ENCODE measurements at regions not wholly inside any gene's neighbourhood (a gene's known extent, or its start where the extent isn't known, plus 50 kb on each side); places are given as distances from the start of the nearest gene placed in this dataset.

DNA sequence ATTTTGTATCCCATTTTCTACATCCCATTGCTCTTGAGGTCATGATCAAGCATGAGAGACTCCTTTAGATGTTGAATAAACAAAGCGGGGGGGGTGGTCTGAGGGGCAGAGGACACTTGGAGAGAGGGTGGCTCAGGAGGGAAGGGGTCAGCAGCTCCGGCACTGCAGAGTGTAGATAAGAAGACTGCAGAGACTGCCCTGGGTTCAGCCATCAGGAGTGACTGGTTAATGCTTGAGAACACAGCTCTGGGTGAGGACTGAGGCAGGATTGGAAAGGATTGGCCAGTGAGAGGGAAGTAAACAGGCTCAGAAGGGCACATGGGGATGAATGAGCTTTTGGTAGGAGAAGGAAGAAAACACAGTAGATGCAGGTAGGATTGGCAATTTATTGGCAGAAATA lies 205.3 kb upstream of the CNR1 start:
- Histone ChIP-seq H3K9me3 (no peaks in the 10 kb centered on the region), H3K4me1 (no peaks in the 10 kb centered on the region), H3K27ac (no peak overlapping the region), H3K4me3 (no peak overlapping the region), H3K36me3 (no peaks in the 10 kb centered on the region), H3K27me3 (no peaks in the 10 kb centered on the region)
- no peak for DNase-seq
- no peak for TF ChIP-seq POLR2A (IDR thresholded peaks at IDR 0.05)
- TF ChIP-seq, protein P1, sequence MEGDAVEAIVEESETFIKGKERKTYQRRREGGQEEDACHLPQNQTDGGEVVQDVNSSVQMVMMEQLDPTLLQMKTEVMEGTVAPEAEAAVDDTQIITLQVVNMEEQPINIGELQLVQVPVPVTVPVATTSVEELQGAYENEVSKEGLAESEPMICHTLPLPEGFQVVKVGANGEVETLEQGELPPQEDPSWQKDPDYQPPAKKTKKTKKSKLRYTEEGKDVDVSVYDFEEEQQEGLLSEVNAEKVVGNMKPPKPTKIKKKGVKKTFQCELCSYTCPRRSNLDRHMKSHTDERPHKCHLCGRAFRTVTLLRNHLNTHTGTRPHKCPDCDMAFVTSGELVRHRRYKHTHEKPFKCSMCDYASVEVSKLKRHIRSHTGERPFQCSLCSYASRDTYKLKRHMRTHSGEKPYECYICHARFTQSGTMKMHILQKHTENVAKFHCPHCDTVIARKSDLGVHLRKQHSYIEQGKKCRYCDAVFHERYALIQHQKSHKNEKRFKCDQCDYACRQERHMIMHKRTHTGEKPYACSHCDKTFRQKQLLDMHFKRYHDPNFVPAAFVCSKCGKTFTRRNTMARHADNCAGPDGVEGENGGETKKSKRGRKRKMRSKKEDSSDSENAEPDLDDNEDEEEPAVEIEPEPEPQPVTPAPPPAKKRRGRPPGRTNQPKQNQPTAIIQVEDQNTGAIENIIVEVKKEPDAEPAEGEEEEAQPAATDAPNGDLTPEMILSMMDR (IDR thresholded peaks at IDR 0.05 in 4 of 5, conservative IDR thresholded peaks at IDR 0.05 in 1 of 5) = no peak
- intact Hi-C loops (cut with DNase I; ENCODE audit: low total_unique reads) (no loop called here), in situ Hi-C loops (cut with MboI; ENCODE audit: low sequenced_read_pairs in 4 of 4) (no loop called here)
- ATAC-seq = no peak

DNA sequence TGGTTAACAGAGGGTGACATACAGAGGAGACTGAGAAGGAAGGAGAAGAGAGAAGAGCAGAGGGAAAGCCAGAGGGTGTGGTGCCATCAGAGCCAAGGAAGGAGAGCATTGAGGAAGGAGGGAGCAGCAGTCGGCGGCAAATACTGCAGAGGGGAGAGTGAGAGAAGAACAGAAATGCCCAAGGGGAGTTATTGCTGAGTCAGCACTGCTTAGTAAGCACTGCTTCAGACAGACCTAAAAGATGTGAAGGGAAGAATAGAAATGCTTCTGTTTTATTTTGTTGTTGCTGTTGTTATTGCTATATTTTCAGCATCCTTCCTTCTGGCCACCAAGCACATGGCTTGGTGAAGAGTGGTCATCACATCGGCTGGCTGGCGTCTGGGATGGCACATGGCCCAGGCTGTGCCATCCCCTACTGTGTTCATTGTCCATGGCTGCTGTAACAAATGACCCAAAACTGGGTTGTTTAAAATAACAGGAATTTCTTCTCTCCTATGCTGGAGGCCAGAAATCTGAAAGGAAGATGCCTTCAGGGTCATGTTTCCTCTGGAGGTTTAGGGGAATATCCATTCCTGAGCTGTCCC lies 204.1 kb upstream of the CNR1 start:
- no peaks in the 10 kb centered on the region for H3K9me3 ChIP-seq
- H3K36me3 ChIP-seq = no peaks in the 10 kb centered on the region
- H3K4me3 ChIP-seq = no peak overlapping the region
- TF ChIP-seq, protein P1 (IDR thresholded peaks at IDR 0.05 in 4 of 5, conservative IDR thresholded peaks at IDR 0.05 in 1 of 5) = no peak
- no peak for TF ChIP-seq POLR2A (IDR thresholded peaks at IDR 0.05)
- no peaks in the 10 kb centered on the region for H3K4me1 ChIP-seq
- no peak for ATAC-seq
- no peak overlapping the region for H3K27ac ChIP-seq
- intact Hi-C loops (cut with DNase I; ENCODE audit: low total_unique reads) (no loop called here), in situ Hi-C loops (cut with MboI; ENCODE audit: low sequenced_read_pairs in 4 of 4) (no loop called here)
- no peak for DNase-seq
- H3K27me3 ChIP-seq = no peaks in the 10 kb centered on the region

GRCh38 chr6:88369262-88369661 lies 203.1 kb upstream of the CNR1 start:
- no peaks in the 10 kb centered on the region for H3K4me1 ChIP-seq
- H3K36me3 ChIP-seq = no peaks in the 10 kb centered on the region
- in situ Hi-C loops (cut with MboI; ENCODE audit: low sequenced_read_pairs in 4 of 4) (no loop called here), intact Hi-C loops (cut with DNase I; ENCODE audit: low total_unique reads) (no loop called here)
- no peak for ATAC-seq
- H3K27me3 ChIP-seq = no peaks in the 10 kb centered on the region
- no peak overlapping the region for H3K4me3 ChIP-seq
- TF ChIP-seq, protein P1 (IDR thresholded peaks at IDR 0.05 in 4 of 5, conservative IDR thresholded peaks at IDR 0.05 in 1 of 5) = no peak
- TF ChIP-seq POLR2A (IDR thresholded peaks at IDR 0.05) = no peak
- no peak for DNase-seq
- no peaks in the 10 kb centered on the region for H3K9me3 ChIP-seq
- H3K27ac ChIP-seq = no peak overlapping the region

- H3K27ac ChIP-seq = peak overlapping the region in 2 of 4 donors; percentile 23 to 72
- in situ Hi-C loops (cut with MboI; ENCODE audit: low sequenced_read_pairs in 4 of 4) = no loop called here
- H3K4me1 ChIP-seq = no peaks in the 10 kb centered on the region
- no peak for DNase-seq
- peak in 1 of 2 donors; percentile 18 for ATAC-seq
- no peaks in the 10 kb centered on the region for H3K27me3 ChIP-seq
- no peaks in the 10 kb centered on the region for H3K9me3 ChIP-seq
- H3K4me3 ChIP-seq = no peak overlapping the region
- no peaks in the 10 kb centered on the region for H3K36me3 ChIP-seq
- intact Hi-C loops (cut with DNase I; ENCODE audit: low total_unique reads) = no loop called here
- TF ChIP-seq, protein P1 (IDR thresholded peaks at IDR 0.05 in 4 of 5, conservative IDR thresholded peaks at IDR 0.05 in 1 of 5) = no peak
- TF ChIP-seq POLR2A (IDR thresholded peaks at IDR 0.05) = no peak
Observed at GRCh38 chr6:88368071-88368787, 202.1 kb upstream of the CNR1 start.

Measured in gastrocnemius medialis (tissue), 4 donors.